T-cell (primary cell): ENCODE measurements at regions not wholly inside any gene's neighbourhood (a gene's known extent, or its start where the extent isn't known, plus 50 kb on each side); places are given as distances from the start of the nearest gene placed in this dataset.

Experiments
- ATAC-seq, 4 experiments: fragments of 200-7000 bp in 3 of 4; fragments of 150-1000 bp in 1 of 4; cut with Tn5 transposase; replicated peaks in 1 of 4; 1 replicate in 3 of 4; 2 replicates in 1 of 4; pipeline ENCODE4 v1.10.0; 2021; ENCODE audit warnings: moderate library complexity in 3 of 4, mild to moderate bottlenecking in 2 of 4, moderate number of reproducible peaks in 1 of 4
- CTCF ChIA-PET, 2 donors: fragments of 300-600 bp; sonication (Branson Sonifier 250); formaldehyde crosslinking; loops; one replicate each; lab custom pipeline; 2022; ENCODE audit warnings: antibody characterized with exemption in 2 of 2; lab: Charles Lee
- POLR2A ChIA-PET, 2 donors: fragments of 300-600 bp; sonication (Branson Sonifier 250); formaldehyde crosslinking; loops; one replicate each; lab custom pipeline; 2022; ENCODE audit warnings: antibody characterized with exemption in 2 of 2; lab: Charles Lee
- DNase-seq, 35 experiments: peaks; one replicate each; pipeline versions ENCODE4 v3.0.0 to v3.0.0-alpha.2; 2013 to 2023
- H3K27ac ChIP-seq: one replicate; pipeline ENCODE4 v1.5.1; 2013; ENCODE audit warnings: low read length
- H3K27me3 ChIP-seq, 2 experiments: replicated peaks in 1 of 2; 1 replicate in 1 of 2; 2 replicates in 1 of 2; pipeline versions ENCODE4 v1.6.1 to v1.7.0; 2013; ENCODE audit warnings: low read length in 1 of 2, mixed read lengths in 1 of 2; ENCODE audit not compliant: control insufficient read depth in 2 of 2, insufficient read depth in 2 of 2; ENCODE audit errors: extremely low read depth in 1 of 2
- H3K36me3 ChIP-seq, 2 donors: 1 replicate in 1 of 2; 2 replicates in 1 of 2; pipeline versions ENCODE4 v1.6.1 to v1.7.0; 2013; ENCODE audit warnings: low read length in 1 of 2; ENCODE audit not compliant: control insufficient read depth in 2 of 2, insufficient read depth in 1 of 2; ENCODE audit errors: extremely low read depth in 1 of 2
- H3K4me1 ChIP-seq, 2 experiments: 1 replicate in 1 of 2; 2 replicates in 1 of 2; pipeline versions ENCODE4 v1.6.1 to v1.7.0; 2013; ENCODE audit warnings: low read length in 2 of 2, mixed read lengths in 1 of 2; ENCODE audit not compliant: insufficient read depth in 2 of 2, control insufficient read depth in 1 of 2; ENCODE audit errors: extremely low read depth in 1 of 2
- H3K4me3 ChIP-seq, 2 donors: 1 replicate in 1 of 2; 2 replicates in 1 of 2; pipeline versions ENCODE4 v1.5.1 to v1.7.0; 2013; ENCODE audit warnings: mild to moderate bottlenecking in 2 of 2, low read length in 1 of 2, moderate library complexity in 1 of 2; ENCODE audit not compliant: control insufficient read depth in 1 of 2; ENCODE audit errors: extremely low read depth in 1 of 2
- H3K9me3 ChIP-seq: 2 replicates; pipeline ENCODE4 v1.7.0; 2013
- H3K27ac Mint-ChIP-seq, 2 donors: one replicate each; pipeline ENCODE4 v1.8.0; 2020 to 2021; ENCODE audit warnings: mild to moderate bottlenecking in 2 of 2, mixed read lengths in 2 of 2
- H3K27me3 Mint-ChIP-seq, 2 donors: one replicate each; pipeline ENCODE4 v1.8.0; 2021 to 2022; ENCODE audit warnings: mixed read lengths in 2 of 2
- H3K36me3 Mint-ChIP-seq: one replicate; pipeline ENCODE4 v1.8.0; 2021; ENCODE audit warnings: mixed read lengths
- H3K4me1 Mint-ChIP-seq, 3 donors: one replicate each; pipeline ENCODE4 v1.8.0; 2020 to 2022; ENCODE audit warnings: mixed read lengths in 3 of 3, mild to moderate bottlenecking in 1 of 3
- H3K4me3 Mint-ChIP-seq, 3 donors: one replicate each; pipeline ENCODE4 v1.8.0; 2020 to 2022; ENCODE audit warnings: mild to moderate bottlenecking in 3 of 3, mixed read lengths in 3 of 3, moderate library complexity in 3 of 3
- H3K9me3 Mint-ChIP-seq, 3 donors: one replicate each; pipeline ENCODE4 v1.8.0; 2020 to 2022; ENCODE audit warnings: mixed read lengths in 3 of 3
- WGBS: methylation state at CpG from one replicate; pipeline ENCODE4 v1.1.5; 2013; ENCODE audit warnings: missing lambda C conversion rate; ENCODE audit not compliant: insufficient coverage; 5-methylcytosine and 5-hydroxymethylcytosine counted together

- 80% methylated on average over 1 of the region's 3 CpGs for WGBS
- DNase-seq, result no peak
- H3K4me1 Mint-ChIP-seq, result no peaks in the 10 kb centered on the region
- Histone ChIP-seq H3K4me3 (no peak overlapping the region), H3K9me3 (no peaks in the 10 kb centered on the region), H3K36me3 (no peaks in the 10 kb centered on the region), H3K4me1 (no peaks in the 10 kb centered on the region), H3K27ac (no peak overlapping the region), H3K27me3 (no peaks in the 10 kb centered on the region)
- ATAC-seq, result no peak
- no peak overlapping the region for H3K4me3 Mint-ChIP-seq
- peaks cover 0 to 2% of the 10 kb centered on the region in 2 donors for H3K27me3 Mint-ChIP-seq
- ChIA-PET POLR2A (no interaction called here), CTCF (no interaction called here)
- H3K36me3 Mint-ChIP-seq, result no peaks in the 10 kb centered on the region
- no peak overlapping the region for H3K27ac Mint-ChIP-seq
- H3K9me3 Mint-ChIP-seq, result no peaks in the 10 kb centered on the region
These were observed 750.4 kb upstream of the NR2F2 start for GRCh38 chr15:95580121-95580520.

- no peak for DNase-seq
- H3K4me1 ChIP-seq, result no peaks in the 10 kb centered on the region
- no peaks in the 10 kb centered on the region for H3K36me3 ChIP-seq
- Mint-ChIP-seq H3K9me3 (no peaks in the 10 kb centered on the region), H3K36me3 (no peaks in the 10 kb centered on the region), H3K4me3 (no peak overlapping the region), H3K27me3 (no peaks in the 10 kb centered on the region), H3K4me1 (no peaks in the 10 kb centered on the region), H3K27ac (no peak overlapping the region)
- H3K27me3 ChIP-seq, result no peaks in the 10 kb centered on the region
- 96% methylated on average over 5 of the region's 13 CpGs for WGBS
- no peak overlapping the region for H3K27ac ChIP-seq
- H3K4me3 ChIP-seq, result no peak overlapping the region
- no peaks in the 10 kb centered on the region for H3K9me3 ChIP-seq
- CTCF ChIA-PET, result no interaction called here
- no peak for ATAC-seq
- POLR2A ChIA-PET, result no interaction called here
These were observed 748.9 kb upstream of the NR2F2 start for GRCh38 chr15:95581595-95581994.

GRCh38 chr15:95584088-95584487 is 746.4 kb upstream of the NR2F2 start:
- Mint-ChIP-seq H3K36me3 (no peaks in the 10 kb centered on the region), H3K27ac (no peak overlapping the region), H3K9me3 (no peaks in the 10 kb centered on the region), H3K27me3 (no peaks in the 10 kb centered on the region), H3K4me3 (no peak overlapping the region), H3K4me1 (no peaks in the 10 kb centered on the region)
- H3K4me3 ChIP-seq, result no peak overlapping the region
- no peaks in the 10 kb centered on the region for H3K27me3 ChIP-seq
- DNase-seq, result no peak
- POLR2A ChIA-PET, result no interaction called here
- H3K36me3 ChIP-seq, result no peaks in the 10 kb centered on the region
- no peaks in the 10 kb centered on the region for H3K4me1 ChIP-seq
- no peak overlapping the region for H3K27ac ChIP-seq
- CTCF ChIA-PET, result interaction anchor here in 1 of 2 donors (0.6 kb wide), 1 partner anchor 212 kb away, joined by 3 read pairs; no protein-coding TSS in a partner anchor
- H3K9me3 ChIP-seq, result no peaks in the 10 kb centered on the region
- ATAC-seq, result no peak

GRCh38 chr15:95588056-95588455 is 742.4 kb upstream of the NR2F2 start:
- no peak overlapping the region for H3K4me3 Mint-ChIP-seq
- CTCF ChIA-PET, result interaction anchor here in 1 of 2 donors (0.5 kb wide), 1 partner anchor 41 kb away, joined by 3 read pairs; no protein-coding TSS in a partner anchor
- no peak for ATAC-seq

GRCh38 chr15:95590533-95591044 is 739.9 kb upstream of the NR2F2 start:
- Mint-ChIP-seq H3K4me3 (no peak overlapping the region), H3K36me3 (no peaks in the 10 kb centered on the region)
- POLR2A ChIA-PET, result no interaction called here

More at GRCh38 chr15:95588056-95588455, 742.4 kb upstream of the NR2F2 start:
- Mint-ChIP-seq H3K4me1 (no peaks in the 10 kb centered on the region), H3K9me3 (no peaks in the 10 kb centered on the region), H3K27ac (no peak overlapping the region), H3K27me3 (no peaks in the 10 kb centered on the region), H3K36me3 (no peaks in the 10 kb centered on the region)
- no peaks in the 10 kb centered on the region for H3K4me1 ChIP-seq
- H3K27ac ChIP-seq, result no peak overlapping the region
- H3K9me3 ChIP-seq, result no peaks in the 10 kb centered on the region
- POLR2A ChIA-PET, result no interaction called here
- no peaks in the 10 kb centered on the region for H3K27me3 ChIP-seq
- H3K4me3 ChIP-seq, result no peak overlapping the region
- no peak for DNase-seq
- H3K36me3 ChIP-seq, result no peaks in the 10 kb centered on the region
- no CpG with 5 or more reads among the region's 2 CpGs for WGBS

GRCh38 chr15:95591270-95591669 is 739.2 kb upstream of the NR2F2 start:
- Mint-ChIP-seq H3K4me1 (no peaks in the 10 kb centered on the region), H3K9me3 (no peaks in the 10 kb centered on the region), H3K4me3 (no peak overlapping the region), H3K27me3 (peaks cover 0 to 5% of the 10 kb centered on the region in 2 donors), H3K27ac (no peak overlapping the region), H3K36me3 (no peaks in the 10 kb centered on the region)
- Histone ChIP-seq H3K9me3 (no peaks in the 10 kb centered on the region), H3K27ac (no peak overlapping the region), H3K27me3 (no peaks in the 10 kb centered on the region), H3K4me3 (no peak overlapping the region), H3K4me1 (no peaks in the 10 kb centered on the region), H3K36me3 (no peaks in the 10 kb centered on the region)
- no CpG with 5 or more reads among the region's 5 CpGs for WGBS
- ChIA-PET CTCF (no interaction called here), POLR2A (no interaction called here)
- DNase-seq (no peak), ATAC-seq (no peak)

More at GRCh38 chr15:95590533-95591044, 739.9 kb upstream of the NR2F2 start:
- no peaks in the 10 kb centered on the region for H3K36me3 ChIP-seq
- no peak overlapping the region for H3K27ac Mint-ChIP-seq
- CTCF ChIA-PET, result no interaction called here
- no CpG with 5 or more reads among the region's 5 CpGs for WGBS
- H3K4me3 ChIP-seq, result no peak overlapping the region
- ATAC-seq (no peak), DNase-seq (no peak)
- H3K4me1 Mint-ChIP-seq, result no peaks in the 10 kb centered on the region
- H3K9me3 ChIP-seq, result no peaks in the 10 kb centered on the region
- H3K27me3 ChIP-seq, result no peaks in the 10 kb centered on the region
- no peak overlapping the region for H3K27ac ChIP-seq
- H3K4me1 ChIP-seq, result no peaks in the 10 kb centered on the region
- H3K9me3 Mint-ChIP-seq, result no peaks in the 10 kb centered on the region
- peaks cover 0 to 5% of the 10 kb centered on the region in 2 donors for H3K27me3 Mint-ChIP-seq

- Histone ChIP-seq H3K9me3 (no peaks in the 10 kb centered on the region), H3K4me3 (no peak overlapping the region), H3K27me3 (no peaks in the 10 kb centered on the region), H3K36me3 (no peaks in the 10 kb centered on the region), H3K27ac (no peak overlapping the region), H3K4me1 (no peaks in the 10 kb centered on the region)
- Mint-ChIP-seq H3K4me1 (no peaks in the 10 kb centered on the region), H3K36me3 (no peaks in the 10 kb centered on the region), H3K27ac (no peak overlapping the region), H3K27me3 (peaks cover 0 to 5% of the 10 kb centered on the region in 2 donors), H3K4me3 (no peak overlapping the region), H3K9me3 (no peaks in the 10 kb centered on the region)
- ATAC-seq, result no peak
- 83% methylated on average over 2 of the region's 3 CpGs for WGBS
- ChIA-PET POLR2A (no interaction called here), CTCF (no interaction called here)
- DNase-seq, result no peak
These were observed 738.6 kb upstream of the NR2F2 start for GRCh38 chr15:95591886-95592285.
